ENCODE measurements at regions not wholly inside any gene's neighbourhood (a gene's known extent, or its start where the extent isn't known, plus 50 kb on each side); places are given as distances from the start of the nearest gene placed in this dataset.

- no peak for DNase-seq
Observed at GRCh38 chr9:79885093-79885857, 313.5 kb downstream of the TLE4 start.

DNA sequence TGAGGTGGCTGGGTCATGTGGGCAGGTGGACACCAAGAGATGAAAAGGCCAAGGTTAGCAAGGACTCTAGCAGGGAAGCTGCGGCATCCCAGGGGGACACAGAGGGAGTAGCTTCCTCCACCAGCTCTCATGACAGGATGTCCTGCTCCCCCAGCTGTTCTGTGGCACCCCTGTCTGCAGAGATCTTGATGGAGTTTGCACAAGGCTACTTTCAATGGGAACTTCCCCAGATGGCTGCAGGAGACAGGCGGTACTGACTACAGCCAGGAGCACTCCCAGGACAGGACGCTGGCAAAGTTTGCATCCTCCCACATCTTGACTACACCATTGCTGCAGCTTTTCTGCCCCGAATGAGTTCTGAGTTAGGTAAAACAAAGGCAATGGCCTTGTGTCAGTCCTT, 312.8 kb downstream of the TLE4 start:
- no peak for DNase-seq

DNA sequence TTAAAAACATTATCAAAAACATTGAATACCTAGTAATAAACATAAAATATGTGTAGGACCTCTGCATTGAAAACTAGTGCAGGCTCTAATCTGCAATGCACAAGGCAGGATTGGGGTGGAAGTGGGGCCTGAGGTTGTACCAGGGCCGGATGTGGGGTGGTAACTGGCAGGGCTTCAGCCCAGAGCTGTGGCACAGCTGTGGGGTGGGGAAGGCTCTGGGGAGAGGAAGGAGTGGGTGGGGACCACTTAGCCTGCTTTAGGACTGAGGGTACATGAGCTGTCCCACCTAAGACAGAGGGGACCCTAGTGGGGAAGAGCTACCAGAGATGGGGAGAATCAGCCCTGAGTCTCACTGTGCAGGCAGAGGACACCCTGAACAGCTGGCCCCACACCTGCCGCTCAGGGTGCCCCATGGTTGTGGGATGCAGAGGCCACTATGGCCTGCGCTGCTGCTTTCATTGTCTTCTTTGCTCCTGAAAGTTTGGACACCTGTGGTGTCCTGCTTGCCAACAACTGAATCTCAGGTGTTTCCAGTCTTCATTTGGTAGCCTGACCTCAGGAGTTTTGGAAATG, 311.4 kb downstream of the TLE4 start:
- DNase-seq, result peak in 1 of 2 experiments; percentile 22

DNA sequence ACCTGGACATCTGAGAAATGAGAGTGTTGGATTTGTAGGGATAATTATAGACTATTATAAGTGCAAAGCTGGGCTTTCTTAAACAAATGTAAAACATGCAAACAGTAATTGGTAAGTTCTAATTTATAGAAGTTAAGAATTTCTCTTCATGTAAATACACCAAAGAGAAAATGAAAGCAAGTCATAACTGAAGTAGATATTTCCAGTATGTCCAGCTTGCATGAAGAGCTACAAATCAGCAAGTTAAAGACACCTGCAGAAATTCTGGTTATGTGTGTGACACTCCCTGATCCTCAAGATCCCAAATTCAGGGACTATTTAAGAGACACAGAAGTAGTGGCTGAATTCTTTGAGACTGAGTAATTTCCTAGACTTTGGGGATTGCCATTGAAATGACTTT, 308.9 kb downstream of the TLE4 start:
- no peak for DNase-seq

- no peak for DNase-seq
Observed at GRCh38 chr9:79877943-79878602, 306.3 kb downstream of the TLE4 start.

GRCh38 chr9:79868567-79869189, 296.9 kb downstream of the TLE4 start:
- no peak for DNase-seq

DNA sequence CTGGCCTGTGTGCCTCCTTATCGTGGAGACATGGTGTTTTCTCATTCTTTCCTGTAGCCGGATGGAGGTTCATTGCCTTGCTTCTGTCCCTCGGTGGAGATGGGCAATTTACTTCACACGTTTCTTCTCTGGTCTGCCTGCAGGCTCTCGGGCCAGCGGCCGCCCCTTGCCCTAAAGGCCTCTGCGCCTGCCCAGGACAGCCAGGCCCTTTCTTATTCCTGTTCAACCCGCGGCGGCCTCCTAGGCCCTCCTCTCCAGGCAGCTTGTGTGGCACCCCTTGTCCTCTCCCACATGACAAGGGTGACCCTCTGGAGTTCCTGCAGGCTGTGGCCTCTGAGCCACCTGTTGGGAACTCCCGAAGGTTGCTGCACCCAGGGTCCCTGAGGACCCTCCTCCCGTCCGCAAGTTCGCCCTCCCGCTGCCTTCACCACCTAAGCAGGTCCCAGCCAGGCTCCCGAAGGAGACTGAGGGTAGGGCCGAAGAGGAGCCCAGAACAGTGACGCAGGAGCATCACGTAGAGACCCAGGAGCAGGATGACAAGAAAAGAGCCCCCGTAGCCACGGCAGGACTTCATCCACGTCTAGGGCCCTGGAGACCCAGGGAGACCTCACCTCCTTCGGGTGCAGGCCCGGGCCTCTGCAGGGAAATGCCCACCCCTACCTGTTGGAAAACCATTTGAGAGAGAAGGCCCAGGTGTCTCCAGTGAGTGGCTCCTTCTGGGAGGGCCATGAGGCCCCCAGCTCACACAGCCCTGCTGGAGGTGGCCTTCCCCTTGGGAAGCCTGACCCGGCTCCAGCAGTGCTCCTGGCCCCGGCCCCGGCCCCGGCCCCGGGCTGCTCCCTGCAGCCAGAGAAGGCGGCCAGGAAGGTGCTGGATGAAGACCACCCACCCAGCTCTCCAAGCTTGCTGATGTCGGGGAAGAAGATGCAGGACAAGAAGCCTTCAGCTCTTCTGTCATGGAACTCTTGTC, 291.4 kb downstream of the TLE4 start:
- no peak for DNase-seq

GRCh38 chr9:79858508-79858907, 286.7 kb downstream of the TLE4 start:
- no peak for DNase-seq

- DNase-seq, result no peak
Observed at GRCh38 chr9:79857188-79857587, 285.4 kb downstream of the TLE4 start.

GRCh38 chr9:79847074-79847473, 275.3 kb downstream of the TLE4 start:
- no peak for DNase-seq

DNA sequence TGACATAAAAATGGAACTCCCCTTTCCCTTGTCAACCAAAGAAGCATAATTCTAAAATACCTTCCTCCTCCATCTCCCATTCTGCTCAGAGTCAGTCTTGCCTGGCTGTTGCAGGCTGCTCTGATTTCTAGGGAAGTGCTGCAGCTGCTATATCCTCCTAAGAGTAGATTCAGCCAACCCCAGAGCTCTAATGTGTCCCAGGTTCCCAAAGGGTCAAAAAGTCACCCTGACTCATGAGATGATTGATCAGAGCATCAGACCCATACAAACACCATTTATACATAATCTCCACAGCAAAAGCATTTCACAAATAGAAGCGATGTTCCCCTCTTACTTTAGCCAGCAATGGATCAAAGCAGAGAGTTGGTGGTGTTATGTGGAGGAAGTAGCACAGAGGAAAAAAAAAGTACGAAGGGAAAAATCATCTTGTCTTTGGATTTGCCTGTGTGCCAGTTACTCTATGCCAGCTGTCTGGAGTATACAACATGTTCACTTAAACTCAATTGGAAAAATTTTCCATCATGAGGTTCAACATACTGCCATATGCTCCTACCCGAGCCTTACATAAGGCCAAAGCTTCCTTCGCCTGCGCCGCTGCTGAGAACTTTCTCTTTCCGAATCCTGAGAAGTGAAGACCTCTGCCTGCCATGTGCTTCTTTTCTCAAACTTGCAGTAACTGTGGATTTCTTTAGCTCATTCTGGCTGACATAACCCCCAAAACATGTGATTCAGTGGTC, 258.0 kb downstream of the TLE4 start:
- no peak for DNase-seq

GRCh38 chr9:79824265-79824664, 252.5 kb downstream of the TLE4 start:
- no peak for DNase-seq

- DNase-seq, result no peak
Observed at GRCh38 chr9:79817438-79818004, 245.8 kb downstream of the TLE4 start.

GRCh38 chr9:79813258-79813638, 241.5 kb downstream of the TLE4 start:
- DNase-seq, result no peak

DNA sequence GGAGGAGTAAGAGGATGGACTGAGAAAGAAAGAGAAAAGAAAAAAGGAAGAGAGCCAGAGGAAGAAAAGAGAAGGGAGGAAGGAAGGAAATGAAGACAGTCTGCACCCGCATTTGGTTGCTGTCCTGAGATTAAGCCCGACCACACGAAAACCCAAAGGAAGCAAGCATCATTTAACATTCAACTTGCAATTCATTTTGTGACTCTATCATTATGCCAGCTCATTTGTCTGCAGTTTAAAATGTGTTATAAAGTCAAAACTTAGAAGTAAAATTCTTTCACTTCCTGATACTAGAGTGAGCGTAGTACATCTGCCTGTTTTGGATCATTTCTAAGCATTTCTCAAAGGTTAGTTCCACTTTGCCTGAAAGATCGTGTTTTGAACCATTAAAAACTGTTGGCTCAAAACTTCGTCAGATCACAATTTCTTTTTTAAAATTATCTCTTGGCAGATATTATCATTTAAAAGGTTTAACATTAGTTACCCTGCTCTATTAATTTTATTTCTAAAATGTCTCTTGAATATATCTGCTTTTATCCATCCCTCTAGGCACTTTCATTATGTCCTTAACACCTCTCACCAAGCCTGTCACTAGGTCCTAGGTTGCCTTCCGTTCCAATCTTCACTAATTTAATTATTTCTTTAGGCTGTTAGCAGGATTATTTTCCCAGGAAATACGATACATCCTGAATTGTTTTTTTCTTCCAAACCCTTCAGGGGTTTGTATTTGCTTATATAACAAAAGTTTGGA, 240.9 kb downstream of the TLE4 start:
- DNase-seq, result no peak

GRCh38 chr9:79812099-79812498, 240.3 kb downstream of the TLE4 start:
- no peak for DNase-seq

DNA sequence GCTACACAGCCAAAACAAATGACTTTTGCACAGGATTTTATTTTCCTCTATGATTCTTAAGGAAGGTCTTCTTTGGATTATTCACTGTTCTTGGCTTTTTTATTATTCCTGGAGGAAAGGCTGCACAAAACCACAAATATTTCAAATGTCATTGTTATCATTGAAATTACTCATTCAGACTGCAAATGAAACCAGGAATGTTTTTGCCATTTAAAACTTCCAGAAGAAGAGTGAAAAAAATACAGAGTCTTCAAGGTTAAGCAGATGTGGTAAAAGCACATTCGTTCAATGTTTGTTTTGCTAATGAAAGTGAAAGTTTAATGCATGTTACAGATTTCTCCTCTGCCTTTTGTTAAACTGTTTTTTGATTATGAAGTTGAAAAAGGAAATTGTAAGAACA, 238.2 kb downstream of the TLE4 start:
- DNase-seq, result no peak

DNA sequence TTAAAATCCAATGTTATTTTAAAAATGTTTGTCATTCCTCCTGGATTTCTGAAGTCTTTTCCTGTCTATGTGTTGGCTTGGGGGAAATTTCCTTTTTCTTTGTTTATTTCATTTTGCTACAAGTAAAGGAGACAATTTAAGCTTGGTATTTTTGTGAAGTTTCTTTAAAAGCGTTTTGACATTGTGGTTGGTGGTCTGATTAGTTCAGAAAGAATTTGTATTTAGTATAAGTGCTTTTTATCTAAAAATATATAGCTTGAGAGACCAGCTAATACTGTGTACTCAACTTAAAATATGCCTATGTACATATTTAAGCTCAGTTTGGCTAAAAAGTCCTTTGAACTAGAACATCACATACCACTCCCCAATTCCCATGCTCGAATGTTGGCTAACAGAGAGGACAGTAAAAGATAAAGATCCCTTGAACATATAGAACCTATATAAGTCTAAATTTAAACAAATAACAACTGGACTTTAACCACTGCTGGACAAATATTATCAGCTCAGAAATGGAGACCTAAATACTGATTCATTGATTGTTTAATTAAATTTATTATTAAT, 237.6 kb downstream of the TLE4 start:
- DNase-seq, result no peak

DNA sequence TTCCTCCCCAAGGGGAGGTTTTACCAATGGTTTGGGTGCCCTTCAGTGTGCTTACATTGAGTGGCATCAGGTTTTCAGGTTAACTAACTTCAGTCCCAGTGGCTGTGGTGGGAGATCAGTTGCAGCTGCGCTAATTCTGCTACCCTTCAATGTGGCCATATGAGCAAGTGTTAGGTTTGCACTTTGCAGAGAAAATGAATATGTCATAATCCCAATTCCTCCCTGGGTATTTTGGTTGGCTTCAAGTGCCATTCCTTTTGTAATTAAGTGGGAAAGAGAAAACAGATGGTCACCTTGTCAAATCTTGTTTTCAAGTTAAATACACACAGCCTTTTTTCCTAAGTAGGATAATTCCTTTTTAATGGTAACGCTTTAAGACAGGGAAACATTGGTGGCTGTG, 236.2 kb downstream of the TLE4 start:
- no peak for DNase-seq

DNA sequence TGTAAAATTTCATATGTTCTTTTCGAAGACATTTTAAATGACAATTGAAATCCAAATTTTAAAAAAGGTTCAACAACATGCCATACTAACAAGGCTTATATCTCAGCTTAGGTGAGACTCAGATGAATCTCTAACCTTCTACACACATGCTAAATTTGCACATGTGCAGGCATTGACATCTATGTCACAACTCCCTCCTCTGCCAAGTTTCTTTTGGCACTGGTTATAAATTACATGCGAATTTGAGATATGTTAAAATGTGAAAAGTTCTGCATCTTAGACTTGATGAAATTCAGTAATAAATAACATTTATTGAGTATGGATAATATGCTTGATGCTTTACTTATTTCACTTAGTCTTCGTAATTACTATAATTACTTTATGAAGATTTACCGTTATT, 234.3 kb downstream of the TLE4 start:
- DNase-seq, result no peak

DNA sequence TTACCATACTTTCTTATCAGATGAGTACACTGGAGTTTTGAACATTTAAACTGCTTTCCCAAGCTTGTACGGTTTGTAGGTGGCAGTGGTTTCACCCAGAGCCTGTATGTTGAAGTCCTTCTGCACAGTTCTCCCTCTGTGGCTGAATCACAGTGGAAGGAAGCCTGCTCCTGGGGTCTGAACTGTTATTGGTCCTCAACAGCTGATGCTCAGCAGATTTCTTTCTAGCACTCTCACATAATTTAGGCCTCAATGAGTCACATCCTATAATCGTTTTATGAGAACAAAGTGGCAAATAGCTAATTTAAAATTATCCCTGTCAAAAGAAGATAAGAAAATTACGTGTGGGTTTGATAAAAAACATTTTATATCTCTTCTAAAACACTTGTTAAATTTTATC, 229.7 kb downstream of the TLE4 start:
- DNase-seq, result no peak
